ENCODE measurements at regions not wholly inside any gene's neighbourhood (a gene's known extent, or its start where the extent isn't known, plus 50 kb on each side); places are given as distances from the start of the nearest gene placed in this dataset.

DNA sequence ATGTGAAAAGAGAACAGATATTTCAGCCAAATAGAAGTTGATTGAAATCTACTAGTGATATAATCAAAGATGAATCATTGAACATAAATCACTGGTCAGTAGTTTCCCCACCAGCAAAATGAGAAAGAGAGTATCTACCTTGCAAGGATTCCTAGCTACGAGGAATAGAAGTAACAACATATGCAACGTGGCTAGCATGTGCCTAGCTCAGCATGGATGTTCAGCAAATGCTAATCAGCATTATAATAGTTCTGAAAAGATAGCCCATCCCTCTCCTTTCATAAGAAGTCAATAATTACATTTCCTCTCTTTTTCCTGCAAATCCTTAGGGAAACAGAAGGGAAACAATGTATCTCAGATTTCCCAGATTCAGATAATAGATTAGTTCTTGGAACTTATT is 417.2 kb downstream of the SATB2 start:
- TF ChIP-seq ZNF274 (IDR thresholded peaks at IDR 0.05; ENCODE audit: low read depth, low read length) = no peak
- no peak for TF ChIP-seq YY1 (IDR thresholded peaks at IDR 0.05; ENCODE audit: insufficient read depth, insufficient read length)
